Spleen (tissue), 11 donors: ENCODE measurements at regions not wholly inside any gene's neighbourhood (a gene's known extent, or its start where the extent isn't known, plus 50 kb on each side); places are given as distances from the start of the nearest gene placed in this dataset.

Source experiments
- DNase-seq: peaks from one replicate; pipeline ENCODE4 v3.0.0-alpha.2; 2020
- H3K27ac ChIP-seq, 8 donors: fragments of 200-600 bp; sonication (generic) in 7 of 8; 1 replicate in 4 of 8; 2 replicates in 4 of 8; pipeline versions ENCODE4 v1.5.0 to v1.8.0; 2016 to 2021; ENCODE audit warnings: inconsistent platforms in 4 of 8, mild to moderate bottlenecking in 4 of 8, moderate library complexity in 1 of 8
- H3K27me3 ChIP-seq, 7 donors: fragments of 200-600 bp; sonication (generic) in 6 of 7; replicated peaks in 1 of 7; 1 replicate in 4 of 7; 2 replicates in 3 of 7; pipeline versions ENCODE4 v1.5.0 to v1.8.0; 2016 to 2021; ENCODE audit warnings: inconsistent platforms in 3 of 7, mild to moderate bottlenecking in 1 of 7
- H3K36me3 ChIP-seq, 6 donors: fragments of 200-600 bp; sonication (generic) in 5 of 6; 1 replicate in 4 of 6; 2 replicates in 2 of 6; pipeline versions ENCODE4 v1.5.0 to v1.8.0; 2016 to 2021; ENCODE audit warnings: inconsistent platforms in 2 of 6
- H3K4me1 ChIP-seq, 6 donors: fragments of 200-600 bp; sonication (generic) in 5 of 6; 1 replicate in 3 of 6; 2 replicates in 3 of 6; pipeline versions ENCODE4 v1.5.0 to v1.8.0; 2016 to 2021; ENCODE audit warnings: inconsistent platforms in 3 of 6
- H3K4me3 ChIP-seq, 8 donors: fragments of 200-600 bp; sonication (generic) in 7 of 8; 1 replicate in 4 of 8; 2 replicates in 4 of 8; pipeline versions ENCODE4 v1.5.0 to v1.8.0; 2016 to 2021; ENCODE audit warnings: inconsistent platforms in 4 of 8, mild to moderate bottlenecking in 4 of 8, moderate library complexity in 2 of 8
- H3K9me3 ChIP-seq, 8 donors: fragments of 200-600 bp; sonication (generic) in 7 of 8; 1 replicate in 4 of 8; 2 replicates in 4 of 8; pipeline versions ENCODE4 v1.5.0 to v1.8.0; 2016 to 2021; ENCODE audit warnings: inconsistent platforms in 4 of 8
- CTCF ChIP-seq, 11 experiments: fragments of 200-600 bp in 7 of 11; fragments of 450-650 bp in 4 of 11; sonication (generic) in 4 of 11; IDR thresholded peaks in 8 of 11; conservative IDR thresholded peaks in 3 of 11; 1 replicate in 7 of 11; 2 replicates in 4 of 11; pipeline versions ENCODE4 v1.4.0 to v1.8.0; 2016 to 2021; ENCODE audit warnings: antibody characterized with exemption in 11 of 11, inconsistent platforms in 4 of 11, mild to moderate bottlenecking in 1 of 11
- POLR2A ChIP-seq, 3 donors: fragments of 450-650 bp; IDR thresholded peaks; one replicate each; pipeline ENCODE4 v1.5.1; 2017; ENCODE audit warnings: antibody characterized with exemption in 3 of 3, mild to moderate bottlenecking in 1 of 3
- POLR2AphosphoS5 ChIP-seq, 3 donors: sonication (generic); formaldehyde crosslinking; IDR thresholded peaks; one replicate each; pipeline ENCODE4 v1.5.1; 2017; ENCODE audit warnings: antibody characterized with exemption in 3 of 3
- WGBS, 5 donors: extraction: QIAGEN DNeasy Blood & Tissue Kit in 3 of 5; methylation state at CpG; one replicate each; pipeline versions ENCODE4 v1.1.5 to v1.1.7; 2013 to 2018; 5-methylcytosine and 5-hydroxymethylcytosine counted together
- intact Hi-C: fragments of 100-400 bp; cut with DNase I; formaldehyde crosslinking; loops from one replicate; pipeline ENCODE4 v1.15.0; 2023; ENCODE audit warnings: low total_unique reads
- donor health status: healthy with polysubstance abuse.
- donor health status: DM: no; HTN: no; CAD: no; lungs with moderate emphysema.
- donor health status: DM: no; HTN: no; CAD: no.
- donor health status: Bipolar disorder and iron deficiency.
- donor health status: healthy.
- donor health status: DM: no; HTN: no; CAD: no.
- donor health status: DM: yes; HTN: yes; CAD: no.

DNA sequence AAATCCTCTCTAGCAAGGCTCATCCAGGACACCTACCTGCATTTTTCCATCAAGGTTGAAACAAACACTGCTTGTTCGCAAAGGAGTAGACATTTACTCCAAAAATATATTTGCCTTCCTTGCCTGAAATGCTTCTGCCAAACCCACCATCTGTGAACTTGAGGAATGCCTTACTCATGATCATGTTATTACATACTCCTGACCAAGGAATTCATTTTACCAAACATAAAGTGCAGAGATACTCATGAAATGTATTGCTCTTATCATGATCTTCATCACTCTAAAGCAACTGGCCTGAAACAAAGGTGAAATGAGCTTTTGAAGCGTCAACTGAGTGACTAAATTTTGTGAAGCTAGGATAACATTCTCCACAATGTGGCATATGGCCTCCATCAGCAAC, 243.1 kb upstream of the CCDC179 start:
- Histone ChIP-seq H3K27me3 (no peaks in the 10 kb centered on the region), H3K36me3 (no peaks in the 10 kb centered on the region), H3K4me3 (no peak overlapping the region), H3K9me3 (peaks cover 0 to 4% (median 0%) of the 10 kb centered on the region in 8 donors), H3K27ac (no peak overlapping the region), H3K4me1 (no peaks in the 10 kb centered on the region)
- intact Hi-C loops = no loop called here
- 70 to 92% (median 74%) methylated on average over 2 of the region's 2 CpGs for WGBS, 5 donors
- no peak for TF ChIP-seq CTCF (IDR thresholded peaks at IDR 0.05 in 8 of 11, conservative IDR thresholded peaks at IDR 0.05 in 3 of 11)
- no peak for TF ChIP-seq POLR2A (IDR thresholded peaks at IDR 0.05)
- no peak for TF ChIP-seq POLR2AphosphoS5 (IDR thresholded peaks at IDR 0.05)
- no peak for DNase-seq

DNA sequence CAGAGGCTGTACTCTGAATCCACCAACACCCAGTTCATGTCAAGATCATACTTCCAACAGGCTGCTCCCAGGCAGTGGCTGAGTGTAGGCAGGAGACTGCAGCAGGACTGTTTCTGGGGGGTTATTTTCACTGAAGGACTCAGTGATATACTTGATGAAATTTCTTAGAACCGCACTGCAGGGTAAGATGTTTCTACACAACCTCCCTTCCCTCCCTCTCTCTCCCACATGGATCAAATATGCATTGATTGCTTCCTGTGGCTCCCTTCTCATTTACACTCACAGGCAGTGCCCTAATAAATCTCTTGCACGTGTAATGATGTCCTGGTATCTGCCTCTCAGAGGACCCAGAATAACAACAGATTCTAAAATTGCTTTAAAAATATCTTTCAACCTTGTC, 251.3 kb upstream of the CCDC179 start:
- Histone ChIP-seq H3K4me1 (peaks cover 0 to 3% (median 0%) of the 10 kb centered on the region in 6 donors), H3K36me3 (no peaks in the 10 kb centered on the region), H3K27me3 (no peaks in the 10 kb centered on the region), H3K27ac (no peak overlapping the region), H3K4me3 (no peak overlapping the region), H3K9me3 (peaks cover 0 to 6% (median under 1%) of the 10 kb centered on the region in 8 donors)
- TF ChIP-seq POLR2AphosphoS5 (IDR thresholded peaks at IDR 0.05) = no peak
- TF ChIP-seq CTCF (IDR thresholded peaks at IDR 0.05 in 8 of 11, conservative IDR thresholded peaks at IDR 0.05 in 3 of 11) = no peak
- TF ChIP-seq POLR2A (IDR thresholded peaks at IDR 0.05) = no peak
- 42 to 59% (median 49%) methylated on average over 2 of the region's 2 CpGs for WGBS, 5 donors
- intact Hi-C loops = no loop called here
- no peak for DNase-seq

DNA sequence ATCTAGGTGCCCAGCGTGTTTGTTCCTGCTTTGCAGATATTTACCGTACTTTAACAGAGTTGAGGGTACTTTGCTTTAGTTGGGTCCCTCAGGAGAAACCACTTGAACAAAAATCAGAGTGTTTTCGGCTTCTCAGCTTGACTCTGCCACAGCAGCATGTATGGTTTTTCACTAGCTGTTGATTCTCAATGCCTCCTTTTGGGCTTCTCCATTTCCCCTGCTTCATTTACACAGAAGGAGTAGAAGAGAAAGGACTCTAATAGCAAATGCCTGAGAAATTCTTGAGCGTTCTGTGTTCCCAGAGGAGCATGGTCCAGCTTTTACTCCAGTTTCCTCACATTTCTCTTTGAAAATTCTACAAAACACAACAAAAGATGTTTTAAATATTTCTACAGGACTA, 252.1 kb upstream of the CCDC179 start:
- Histone ChIP-seq H3K27ac (no peak overlapping the region), H3K27me3 (no peaks in the 10 kb centered on the region), H3K4me1 (peaks cover 0 to 3% (median 0%) of the 10 kb centered on the region in 6 donors), H3K4me3 (no peak overlapping the region), H3K36me3 (no peaks in the 10 kb centered on the region), H3K9me3 (peaks cover 0 to 15% (median 7%) of the 10 kb centered on the region in 8 donors)
- intact Hi-C loops = no loop called here
- WGBS, 5 donors = 66 to 72% (median 69%) methylated on average over 4 of the region's 4 CpGs
- TF ChIP-seq CTCF (IDR thresholded peaks at IDR 0.05 in 8 of 11, conservative IDR thresholded peaks at IDR 0.05 in 3 of 11) = no peak
- no peak for TF ChIP-seq POLR2A (IDR thresholded peaks at IDR 0.05)
- no peak for TF ChIP-seq POLR2AphosphoS5 (IDR thresholded peaks at IDR 0.05)
- DNase-seq = no peak

DNA sequence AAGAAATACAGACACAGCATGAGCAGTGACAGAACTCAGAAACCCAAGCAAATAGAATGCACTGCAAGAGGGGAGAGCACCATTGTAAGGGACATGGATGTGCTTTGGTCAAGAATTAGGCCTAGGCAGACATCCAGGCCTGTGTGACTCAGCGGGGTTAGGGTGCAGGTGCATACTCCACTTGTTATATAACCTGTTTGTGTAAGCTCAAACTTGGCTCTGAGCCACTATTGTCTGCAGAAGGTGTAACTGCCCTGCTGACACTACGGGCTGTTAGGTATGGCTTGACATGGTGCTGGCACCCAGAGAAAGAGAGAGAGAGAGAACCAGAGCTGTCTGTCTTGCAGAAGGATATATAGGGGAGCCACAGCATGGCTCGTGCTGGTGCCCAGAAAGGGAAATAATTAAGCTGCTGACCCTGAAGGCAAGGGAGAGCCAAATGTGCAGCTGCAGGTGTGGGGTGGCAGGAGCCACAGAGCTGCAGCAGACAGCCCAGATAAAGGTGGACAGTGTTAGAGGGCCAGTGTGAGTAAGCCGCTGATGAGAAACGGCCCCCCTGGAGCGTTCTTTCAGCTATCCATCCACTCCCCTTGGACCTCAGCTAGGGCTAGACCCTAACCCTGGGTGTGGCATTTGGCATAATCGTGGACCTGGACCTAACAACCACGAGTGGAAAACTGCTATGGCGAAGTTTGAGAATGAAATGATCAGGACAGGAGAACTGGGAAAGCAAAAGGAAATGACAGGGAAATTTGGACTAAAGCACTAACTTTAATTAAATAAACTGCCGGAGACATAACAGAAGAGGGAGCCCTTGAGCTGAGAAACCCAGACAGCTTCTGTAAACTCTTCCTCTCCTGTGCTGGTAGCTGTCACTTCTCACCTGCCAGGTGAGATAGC, 253.0 kb upstream of the CCDC179 start:
- peaks cover 0 to 22% (median 10%) of the 10 kb centered on the region in 8 donors for H3K9me3 ChIP-seq
- WGBS, 5 donors = 24 to 39% (median 29%) methylated on average over 10 of the region's 10 CpGs
- TF ChIP-seq POLR2AphosphoS5 (IDR thresholded peaks at IDR 0.05) = no peak
- no peaks in the 10 kb centered on the region for H3K36me3 ChIP-seq
- H3K27ac ChIP-seq = no peak overlapping the region
- peaks cover 0 to 3% (median 0%) of the 10 kb centered on the region in 6 donors for H3K4me1 ChIP-seq
- DNase-seq = no peak
- intact Hi-C loops = no loop called here
- H3K4me3 ChIP-seq = no peak overlapping the region
- H3K27me3 ChIP-seq = no peaks in the 10 kb centered on the region
